Mucosa of rectum (tissue), 2 donors: ENCODE measurements at regions not wholly inside any gene's neighbourhood (a gene's known extent, or its start where the extent isn't known, plus 50 kb on each side); places are given as distances from the start of the nearest gene placed in this dataset.
"Not testable (repeated sequence)": the region's sequence is repeated elsewhere in the genome, so short reads cannot be mapped to it uniquely, and the experiment has no call there.

Source experiments
- H3K27ac ChIP-seq, 2 donors: one replicate each; pipeline ENCODE4 v1.7.0; 2013; ENCODE audit warnings: inconsistent platforms in 2 of 2, low read depth in 2 of 2, low read length in 2 of 2
- H3K27me3 ChIP-seq, 2 donors: one replicate each; pipeline ENCODE4 v1.7.0; 2013; ENCODE audit warnings: low read length in 2 of 2; ENCODE audit not compliant: control insufficient read depth in 2 of 2, insufficient read depth in 2 of 2
- H3K36me3 ChIP-seq, 2 donors: one replicate each; pipeline ENCODE4 v1.7.0; 2013; ENCODE audit warnings: low read length in 2 of 2; ENCODE audit not compliant: control insufficient read depth in 2 of 2, insufficient read depth in 2 of 2
- H3K4me1 ChIP-seq, 2 donors: one replicate each; pipeline ENCODE4 v1.7.0; 2013; ENCODE audit warnings: low read length in 2 of 2, mild to moderate bottlenecking in 1 of 2; ENCODE audit not compliant: control insufficient read depth in 2 of 2, insufficient read depth in 2 of 2
- H3K4me3 ChIP-seq, 2 donors: one replicate each; pipeline ENCODE4 v1.7.0; 2013; ENCODE audit warnings: low read length in 2 of 2
- H3K9ac ChIP-seq, 2 donors: one replicate each; pipeline ENCODE4 v1.7.0; 2013; ENCODE audit warnings: low read length in 2 of 2, low read depth in 1 of 2, mild to moderate bottlenecking in 1 of 2
- H3K9me3 ChIP-seq, 2 donors: one replicate each; pipeline ENCODE4 v1.7.0; 2013; ENCODE audit warnings: low read length in 2 of 2; ENCODE audit not compliant: control insufficient read depth in 2 of 2
- donor health status: healthy.
- donor health status: Normal muscosa, but diverticular disease.

DNA sequence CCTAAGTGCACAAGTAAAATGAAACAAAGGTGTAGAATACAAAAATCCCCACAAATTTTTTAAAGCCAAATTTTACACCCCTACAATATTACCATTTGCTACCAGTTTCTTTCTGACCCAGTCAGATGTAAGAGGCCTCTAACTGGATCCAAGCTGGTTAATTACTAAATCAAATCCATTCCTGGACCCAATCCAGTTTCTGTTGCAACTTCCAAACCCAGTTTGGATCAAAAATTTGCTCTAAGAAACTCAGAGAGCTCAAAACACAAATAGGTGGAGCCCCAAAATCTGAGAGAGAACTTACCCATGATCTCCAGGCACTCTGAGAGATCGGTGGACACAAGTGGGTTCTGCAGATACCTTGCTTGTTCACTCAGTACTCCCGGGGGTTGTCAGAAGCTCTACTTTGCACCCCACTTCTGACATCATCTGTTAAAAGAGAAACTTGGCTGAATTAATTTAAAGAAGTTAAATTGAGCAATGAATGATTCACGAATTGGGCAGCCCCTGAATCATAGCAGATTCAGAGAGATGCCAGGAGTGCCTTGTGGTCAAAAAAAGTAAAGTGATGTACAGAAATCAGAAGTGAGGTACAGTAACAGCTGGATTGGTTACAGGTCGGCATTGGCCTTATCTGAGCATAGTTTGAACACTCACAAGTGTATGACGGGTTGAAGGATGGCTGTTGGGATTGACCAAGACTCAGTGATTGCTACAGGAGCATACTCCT is 448.0 kb downstream of the KCNT2 start:
- Histone ChIP-seq H3K27me3 (no peaks in the 10 kb centered on the region), H3K4me1 (no peaks in the 10 kb centered on the region), H3K9ac (no peak overlapping the region), H3K36me3 (no peaks in the 10 kb centered on the region), H3K27ac (no peak overlapping the region), H3K9me3 (no peaks in the 10 kb centered on the region), H3K4me3 (no peak overlapping the region)

DNA sequence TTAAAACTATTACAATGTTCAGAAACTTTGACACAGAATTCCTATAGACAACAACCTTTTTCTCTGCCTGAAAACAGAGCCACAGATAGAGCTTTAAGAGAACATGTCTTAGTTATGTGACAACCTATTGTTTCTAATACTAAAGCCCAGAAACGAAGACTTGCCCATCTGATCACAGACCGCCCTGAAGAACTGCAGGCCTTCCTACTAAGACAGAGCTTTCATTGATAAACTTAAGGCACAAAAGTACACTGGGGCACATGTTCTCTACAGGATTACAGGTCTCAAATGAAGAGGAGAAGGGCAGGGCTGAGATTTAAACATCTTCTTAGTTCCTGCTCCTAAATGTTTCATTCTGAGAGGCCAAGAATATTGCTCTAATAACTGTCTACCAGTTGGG is 452.7 kb downstream of the KCNT2 start:
- Histone ChIP-seq H3K9ac (no peak overlapping the region), H3K27me3 (no peaks in the 10 kb centered on the region)

GRCh38 chr1:196152975-196153374 is 455.3 kb downstream of the KCNT2 start:
- no peaks in the 10 kb centered on the region for H3K27me3 ChIP-seq
- no peak overlapping the region for H3K4me3 ChIP-seq
- peaks cover 0 to 3% of the 10 kb centered on the region in 2 donors for H3K4me1 ChIP-seq
- no peaks in the 10 kb centered on the region for H3K36me3 ChIP-seq
- H3K27ac ChIP-seq, result no peak overlapping the region
- no peak overlapping the region for H3K9ac ChIP-seq
- H3K9me3 ChIP-seq, result no peaks in the 10 kb centered on the region

More for the DNA sequence above, 452.7 kb downstream of the KCNT2 start:
- no peak overlapping the region for H3K27ac ChIP-seq
- no peaks in the 10 kb centered on the region for H3K36me3 ChIP-seq
- no peaks in the 10 kb centered on the region for H3K9me3 ChIP-seq
- no peak overlapping the region for H3K4me3 ChIP-seq
- H3K4me1 ChIP-seq, result peaks cover 0 to 3% of the 10 kb centered on the region in 2 donors

GRCh38 chr1:196152086-196152485 is 456.2 kb downstream of the KCNT2 start:
- H3K4me1 ChIP-seq, result peaks cover 0 to 3% of the 10 kb centered on the region in 2 donors
- H3K36me3 ChIP-seq, result no peaks in the 10 kb centered on the region
- no peak overlapping the region for H3K4me3 ChIP-seq
- no peak overlapping the region for H3K9ac ChIP-seq
- H3K27me3 ChIP-seq, result no peaks in the 10 kb centered on the region
- no peak overlapping the region for H3K27ac ChIP-seq
- no peaks in the 10 kb centered on the region for H3K9me3 ChIP-seq

GRCh38 chr1:196148367-196148970 is 459.8 kb downstream of the KCNT2 start:
- Histone ChIP-seq H3K36me3 (no peaks in the 10 kb centered on the region), H3K27me3 (no peaks in the 10 kb centered on the region), H3K4me3 (no peak overlapping the region), H3K9me3 (no peaks in the 10 kb centered on the region), H3K9ac (no peak overlapping the region), H3K4me1 (peaks cover 0 to 3% of the 10 kb centered on the region in 2 donors), H3K27ac (no peak overlapping the region)

GRCh38 chr1:196147530-196147929 is 460.7 kb downstream of the KCNT2 start:
- H3K4me1 ChIP-seq, result peaks cover 0 to 3% of the 10 kb centered on the region in 2 donors
- H3K27ac ChIP-seq, result no peak overlapping the region
- no peak overlapping the region for H3K4me3 ChIP-seq
- no peaks in the 10 kb centered on the region for H3K27me3 ChIP-seq
- H3K9me3 ChIP-seq, result no peaks in the 10 kb centered on the region
- H3K9ac ChIP-seq, result no peak overlapping the region
- H3K36me3 ChIP-seq, result no peaks in the 10 kb centered on the region

GRCh38 chr1:196145151-196145550 is 463.1 kb downstream of the KCNT2 start:
- H3K36me3 ChIP-seq, H3K9me3 ChIP-seq, H3K27me3 ChIP-seq, H3K9ac ChIP-seq, H3K27ac ChIP-seq, H3K4me3 ChIP-seq, H3K4me1 ChIP-seq: not testable (repeated sequence)

DNA sequence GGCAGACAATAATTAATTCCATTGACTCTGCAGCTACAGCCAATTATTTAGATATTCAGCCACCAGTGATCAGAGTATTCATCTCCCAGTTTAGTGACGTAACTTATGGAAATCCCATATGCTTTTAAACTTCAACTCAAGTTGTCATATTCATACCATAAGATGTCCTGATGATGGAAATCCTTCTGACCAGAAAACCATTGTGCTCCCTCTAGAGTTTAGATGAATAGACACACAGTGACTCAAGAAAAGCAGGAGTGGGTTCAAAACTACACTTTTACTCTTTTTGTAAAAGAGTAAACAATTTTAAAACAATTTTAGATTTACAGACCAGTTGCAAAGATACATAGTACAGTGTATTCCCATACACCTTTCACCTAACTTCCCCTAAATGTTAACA is 463.7 kb downstream of the KCNT2 start:
- Histone ChIP-seq H3K9ac (no peak overlapping the region), H3K9me3 (no peaks in the 10 kb centered on the region), H3K36me3 (no peaks in the 10 kb centered on the region), H3K4me3 (no peak overlapping the region), H3K27me3 (no peaks in the 10 kb centered on the region), H3K27ac (no peak overlapping the region), H3K4me1 (no peaks in the 10 kb centered on the region)

GRCh38 chr1:196143602-196144342 is 464.5 kb downstream of the KCNT2 start:
- H3K9ac ChIP-seq, result no peak overlapping the region
- no peak overlapping the region for H3K4me3 ChIP-seq
- no peak overlapping the region for H3K27ac ChIP-seq
- no peaks in the 10 kb centered on the region for H3K27me3 ChIP-seq
- no peaks in the 10 kb centered on the region for H3K4me1 ChIP-seq
- H3K9me3 ChIP-seq, result no peaks in the 10 kb centered on the region
- no peaks in the 10 kb centered on the region for H3K36me3 ChIP-seq

DNA sequence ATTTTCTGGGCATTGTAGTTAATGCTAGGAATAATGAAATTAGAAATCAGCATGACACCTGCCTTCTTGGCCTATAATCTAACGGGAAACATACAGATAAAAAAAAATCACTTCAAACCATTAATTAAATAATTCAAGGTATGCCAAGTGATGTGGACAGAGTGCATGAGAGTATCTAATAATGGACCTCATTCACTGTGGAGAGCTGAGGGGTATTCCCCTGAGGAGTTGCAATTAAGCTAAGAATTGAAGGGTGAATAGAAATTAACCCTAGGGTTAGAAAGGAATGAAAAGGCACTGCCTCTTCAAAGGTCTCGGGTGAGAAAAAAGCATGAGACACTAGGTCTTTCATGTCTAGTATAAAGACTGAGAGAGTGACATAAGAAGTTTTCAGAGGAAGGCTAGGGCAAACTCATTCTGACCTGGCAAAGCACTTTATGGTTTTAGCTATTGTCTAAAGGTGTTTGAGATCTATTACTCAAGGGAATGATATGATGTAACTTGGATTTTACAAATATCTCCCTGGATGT is 466.1 kb downstream of the KCNT2 start:
- Histone ChIP-seq H3K4me1 (no peaks in the 10 kb centered on the region), H3K9ac (no peak overlapping the region), H3K36me3 (no peaks in the 10 kb centered on the region), H3K27ac (no peak overlapping the region), H3K9me3 (no peaks in the 10 kb centered on the region), H3K27me3 (no peaks in the 10 kb centered on the region), H3K4me3 (no peak overlapping the region)
